MM.1S (cell line): ENCODE measurements at regions not wholly inside any gene's neighbourhood (a gene's known extent, or its start where the extent isn't known, plus 50 kb on each side); places are given as distances from the start of the nearest gene placed in this dataset.

Source experiments
- DNase-seq: peaks from one replicate; pipeline ENCODE4 v3.0.0-alpha.2; 2015
- H2AFZ ChIP-seq: fragments of 300-600 bp; sonication (generic); 2 replicates; pipeline ENCODE4 v1.6.0; 2016; ENCODE audit warnings: antibody characterized with exemption, low read length
- H3F3A ChIP-seq: fragments of 300-600 bp; sonication (generic); 2 replicates; pipeline ENCODE4 v1.6.1; 2016; ENCODE audit warnings: mild to moderate bottlenecking, antibody characterized with exemption, low read length, moderate library complexity, mixed read lengths; ENCODE audit not compliant: insufficient read depth
- H3K27ac ChIP-seq: fragments of 300-600 bp; sonication (generic); 2 replicates; pipeline ENCODE4 v1.5.1; 2016; ENCODE audit warnings: mild to moderate bottlenecking, low read length
- H3K27me3 ChIP-seq: fragments of 300-600 bp; sonication (generic); replicated peaks from 2 replicates; pipeline ENCODE4 v1.6.0; 2016; ENCODE audit warnings: low read length; ENCODE audit not compliant: insufficient read depth
- H3K36me3 ChIP-seq: fragments of 300-600 bp; sonication (generic); replicated peaks from 2 replicates; pipeline ENCODE4 v1.6.1; 2016; ENCODE audit warnings: mild to moderate bottlenecking, low read length, mixed read lengths; ENCODE audit not compliant: insufficient read depth
- H3K4me1 ChIP-seq: fragments of 300-600 bp; sonication (generic); 2 replicates; pipeline ENCODE4 v1.6.1; 2016; ENCODE audit warnings: low read length, mixed read lengths
- H3K4me2 ChIP-seq: fragments of 300-600 bp; sonication (generic); 2 replicates; pipeline ENCODE4 v1.6.0; 2016; ENCODE audit warnings: low read depth, low read length
- H3K4me3 ChIP-seq: fragments of 300-600 bp; sonication (generic); 2 replicates; pipeline ENCODE4 v1.5.1; 2016; ENCODE audit warnings: low read length, mixed read lengths
- H3K79me2 ChIP-seq: fragments of 300-600 bp; sonication (generic); 2 replicates; pipeline ENCODE4 v1.6.1; 2016; ENCODE audit warnings: mixed run types, low read length, mixed read lengths
- H3K9ac ChIP-seq: fragments of 300-600 bp; sonication (generic); 2 replicates; pipeline ENCODE4 v1.6.1; 2016; ENCODE audit warnings: low read length, mixed read lengths
- H3K9me2 ChIP-seq: fragments of 300-600 bp; sonication (generic); replicated peaks from 2 replicates; pipeline ENCODE4 v1.6.1; 2016; ENCODE audit warnings: mild to moderate bottlenecking, low read length, mixed read lengths; ENCODE audit not compliant: insufficient read depth
- H3K9me3 ChIP-seq: fragments of 300-600 bp; sonication (generic); replicated peaks from 2 replicates; pipeline ENCODE4 v1.6.1; 2016; ENCODE audit warnings: mild to moderate bottlenecking, low read length, mixed read lengths; ENCODE audit not compliant: insufficient read depth
- H4K20me1 ChIP-seq: fragments of 300-600 bp; sonication (generic); 2 replicates; pipeline ENCODE4 v1.6.1; 2016; ENCODE audit warnings: mild to moderate bottlenecking, low read length, moderate library complexity, mixed read lengths; ENCODE audit not compliant: insufficient read depth
- EZH2 ChIP-seq: fragments of 300-600 bp; sonication (generic); optimal IDR thresholded peaks from 2 replicates; pipeline ENCODE3; 2017; ENCODE audit warnings: low read depth, mild to moderate bottlenecking, antibody characterized with exemption, low read length, mixed read lengths
- EZH2phosphoT487 ChIP-seq: fragments of 300-600 bp; sonication (generic); IDR thresholded peaks from 2 replicates; pipeline ENCODE4 v1.6.1; 2018; ENCODE audit warnings: antibody characterized with exemption, low read length
- TF ChIP-seq, protein P1 (sequence below): fragments of 300-600 bp; sonication (generic); IDR thresholded peaks from 2 replicates; pipeline ENCODE4 v1.5.1; 2016; ENCODE audit warnings: antibody characterized with exemption, low read length, mixed read lengths

DNA sequence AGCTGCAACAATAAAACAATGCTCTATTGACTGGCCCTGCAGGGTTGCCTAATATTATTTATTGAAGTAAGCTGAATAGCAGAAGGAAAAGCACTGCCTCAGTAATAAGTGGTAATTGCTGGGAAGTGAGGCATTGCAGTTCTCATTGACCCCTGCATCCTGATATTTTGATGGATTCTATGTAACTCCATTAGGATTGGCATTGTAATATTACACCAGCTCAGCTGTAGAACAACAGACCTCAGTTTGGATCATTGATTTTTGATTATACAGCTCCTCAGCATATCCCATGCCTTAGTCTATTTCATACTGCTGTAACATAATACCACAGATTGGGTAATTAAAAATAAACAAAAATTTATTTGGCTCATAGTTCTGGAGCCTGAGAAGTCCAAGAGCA, 650.6 kb upstream of the SALL1 start:
- H3K9ac ChIP-seq: no peak overlapping the region
- no peaks in the 10 kb centered on the region for H3F3A ChIP-seq
- H3K27ac ChIP-seq: no peak overlapping the region
- no peak for DNase-seq
- H3K9me2 ChIP-seq: no peaks in the 10 kb centered on the region
- no peaks in the 10 kb centered on the region for H3K36me3 ChIP-seq
- no peaks in the 10 kb centered on the region for H4K20me1 ChIP-seq
- no peak overlapping the region for H3K4me3 ChIP-seq
- no peaks in the 10 kb centered on the region for H3K27me3 ChIP-seq
- no peaks in the 10 kb centered on the region for H3K9me3 ChIP-seq
- no peaks in the 10 kb centered on the region for H3K4me1 ChIP-seq
- no peak for TF ChIP-seq EZH2
- no peaks in the 10 kb centered on the region for H3K79me2 ChIP-seq
- no peak overlapping the region for H3K4me2 ChIP-seq
- no peak overlapping the region for H2AFZ ChIP-seq

DNA sequence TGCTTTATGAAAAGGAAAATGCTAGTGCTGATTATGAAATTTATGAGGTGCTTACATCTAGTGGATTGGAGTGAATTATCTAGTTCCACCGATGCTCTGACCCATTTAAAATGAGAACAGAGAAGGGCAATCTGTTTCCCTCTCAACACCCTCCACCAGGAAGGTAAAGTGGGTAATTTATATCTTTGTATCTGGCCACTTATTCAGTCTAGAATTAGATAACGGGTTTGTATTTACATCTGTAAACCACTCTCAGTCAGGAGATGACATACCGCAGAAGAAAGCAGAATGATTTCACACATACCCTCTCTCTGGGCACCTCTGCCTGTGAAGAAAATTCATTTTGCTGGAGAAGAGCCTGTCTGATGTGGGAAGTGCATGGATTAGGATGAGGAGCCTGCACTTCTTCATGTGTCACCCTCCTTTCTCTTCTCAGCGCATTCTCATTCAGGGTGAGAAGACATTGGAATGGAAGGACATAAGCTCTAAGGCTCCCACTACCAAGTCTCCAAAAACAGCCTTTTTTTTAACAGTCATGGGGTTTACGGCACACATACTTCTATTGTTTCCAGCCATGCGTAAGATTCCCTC, 646.7 kb upstream of the SALL1 start:
- Histone ChIP-seq H3K27me3 (no peaks in the 10 kb centered on the region), H3K9ac (no peak overlapping the region), H3K79me2 (no peaks in the 10 kb centered on the region), H4K20me1 (no peaks in the 10 kb centered on the region), H3K4me1 (no peaks in the 10 kb centered on the region), H3K9me3 (no peaks in the 10 kb centered on the region), H3K36me3 (no peaks in the 10 kb centered on the region), H3K4me3 (no peak overlapping the region), H3K27ac (no peak overlapping the region), H3F3A (no peaks in the 10 kb centered on the region), H3K4me2 (no peak overlapping the region), H2AFZ (no peak overlapping the region), H3K9me2 (no peaks in the 10 kb centered on the region)
- TF ChIP-seq EZH2 (no peak), EZH2phosphoT487 (no peak)
- TF ChIP-seq, protein P1, sequence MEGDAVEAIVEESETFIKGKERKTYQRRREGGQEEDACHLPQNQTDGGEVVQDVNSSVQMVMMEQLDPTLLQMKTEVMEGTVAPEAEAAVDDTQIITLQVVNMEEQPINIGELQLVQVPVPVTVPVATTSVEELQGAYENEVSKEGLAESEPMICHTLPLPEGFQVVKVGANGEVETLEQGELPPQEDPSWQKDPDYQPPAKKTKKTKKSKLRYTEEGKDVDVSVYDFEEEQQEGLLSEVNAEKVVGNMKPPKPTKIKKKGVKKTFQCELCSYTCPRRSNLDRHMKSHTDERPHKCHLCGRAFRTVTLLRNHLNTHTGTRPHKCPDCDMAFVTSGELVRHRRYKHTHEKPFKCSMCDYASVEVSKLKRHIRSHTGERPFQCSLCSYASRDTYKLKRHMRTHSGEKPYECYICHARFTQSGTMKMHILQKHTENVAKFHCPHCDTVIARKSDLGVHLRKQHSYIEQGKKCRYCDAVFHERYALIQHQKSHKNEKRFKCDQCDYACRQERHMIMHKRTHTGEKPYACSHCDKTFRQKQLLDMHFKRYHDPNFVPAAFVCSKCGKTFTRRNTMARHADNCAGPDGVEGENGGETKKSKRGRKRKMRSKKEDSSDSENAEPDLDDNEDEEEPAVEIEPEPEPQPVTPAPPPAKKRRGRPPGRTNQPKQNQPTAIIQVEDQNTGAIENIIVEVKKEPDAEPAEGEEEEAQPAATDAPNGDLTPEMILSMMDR: no peak
- no peak for DNase-seq

DNA sequence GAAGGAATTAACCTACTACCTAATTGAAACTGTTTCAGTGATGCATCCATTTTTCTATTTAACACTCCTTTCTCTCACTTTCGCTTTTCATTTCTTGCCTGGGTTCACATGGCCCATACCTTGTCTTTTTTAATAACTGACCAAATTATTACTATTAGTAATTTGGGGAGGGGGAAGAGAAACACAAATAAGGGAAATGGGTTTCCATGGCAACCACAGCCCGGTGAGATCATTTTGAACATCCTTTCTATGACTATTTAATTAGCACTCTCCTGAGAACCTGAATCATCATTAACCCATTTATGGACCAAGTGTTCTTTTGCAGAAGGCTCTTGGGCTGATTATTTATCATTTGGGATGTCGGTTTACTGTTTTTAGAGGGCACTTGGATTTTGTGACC, 628.2 kb upstream of the SALL1 start:
- Histone ChIP-seq H4K20me1 (no peaks in the 10 kb centered on the region), H3K9ac (no peak overlapping the region), H3K36me3 (no peaks in the 10 kb centered on the region), H3F3A (no peaks in the 10 kb centered on the region), H3K27me3 (no peaks in the 10 kb centered on the region), H3K4me3 (no peak overlapping the region), H3K79me2 (no peaks in the 10 kb centered on the region), H3K4me1 (no peaks in the 10 kb centered on the region), H3K9me3 (no peaks in the 10 kb centered on the region), H2AFZ (no peak overlapping the region), H3K4me2 (no peak overlapping the region), H3K27ac (no peak overlapping the region), H3K9me2 (no peaks in the 10 kb centered on the region)
- TF ChIP-seq EZH2phosphoT487 (no peak), EZH2 (no peak)
- TF ChIP-seq, protein P1: no peak
- no peak for DNase-seq

DNA sequence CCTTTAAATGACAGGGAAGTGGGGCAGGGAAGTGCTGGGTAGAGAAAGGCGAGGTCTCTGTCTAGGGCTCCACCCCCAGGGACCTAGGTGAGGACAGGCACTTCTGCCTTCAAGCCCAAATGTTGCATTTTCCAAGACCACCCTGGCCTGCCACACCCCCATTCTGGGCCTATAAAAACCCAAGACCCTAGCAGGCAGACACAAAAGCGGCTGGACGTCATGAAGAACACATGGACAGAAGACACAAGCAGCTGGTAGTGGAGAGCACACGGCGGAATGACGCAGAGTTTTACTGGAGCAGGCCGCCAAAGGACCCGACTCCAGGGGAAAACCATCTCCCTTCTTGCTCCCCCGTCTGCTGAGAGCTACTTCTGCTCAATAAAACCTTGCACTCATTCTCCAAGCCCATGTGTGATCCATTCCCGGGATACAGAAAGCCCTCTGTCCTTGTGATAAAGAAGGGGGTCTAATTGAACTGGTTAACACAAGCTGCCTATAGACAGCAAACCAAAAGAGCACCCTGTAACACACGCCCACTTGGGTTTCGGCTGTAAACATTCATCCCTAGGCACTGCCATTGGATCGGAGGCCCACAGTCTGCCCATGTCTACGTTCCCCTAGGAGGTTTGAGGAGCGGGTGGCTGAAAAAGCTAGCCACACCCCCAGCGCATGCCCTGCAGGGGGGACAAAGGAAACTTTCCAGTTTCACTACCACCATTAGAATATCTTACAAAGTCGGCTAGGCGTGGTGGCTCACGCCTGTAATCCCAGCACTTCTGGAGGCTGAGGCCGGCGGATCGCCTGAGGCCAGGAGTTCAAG, 622.2 kb upstream of the SALL1 start:
- no peaks in the 10 kb centered on the region for H3K79me2 ChIP-seq
- H3F3A ChIP-seq: no peaks in the 10 kb centered on the region
- H3K9me2 ChIP-seq: no peaks in the 10 kb centered on the region
- H3K4me2 ChIP-seq: no peak overlapping the region
- no peaks in the 10 kb centered on the region for H4K20me1 ChIP-seq
- no peak overlapping the region for H3K27ac ChIP-seq
- H3K4me3 ChIP-seq: no peak overlapping the region
- H3K9ac ChIP-seq: no peak overlapping the region
- DNase-seq: no peak
- TF ChIP-seq EZH2phosphoT487 (no peak), EZH2 (no peak)
- TF ChIP-seq, protein P1: no peak
- H3K36me3 ChIP-seq: no peaks in the 10 kb centered on the region
- no peak overlapping the region for H2AFZ ChIP-seq
- H3K4me1 ChIP-seq: no peaks in the 10 kb centered on the region
- H3K27me3 ChIP-seq: no peaks in the 10 kb centered on the region
- H3K9me3 ChIP-seq: no peaks in the 10 kb centered on the region
